NCI-H2081 treated with DMSO at 0.1 percent for 48 hours (cell line): ENCODE measurements at regions not wholly inside any gene's neighbourhood (a gene's known extent, or its start where the extent isn't known, plus 50 kb on each side); places are given as distances from the start of the nearest gene placed in this dataset.
"Not testable (repeated sequence)": the region's sequence is repeated elsewhere in the genome, so short reads cannot be mapped to it uniquely, and the experiment has no call there.

ENCODE experiments used
- DNase-seq: peaks from one replicate; lab custom pipeline; 2025; lab: John Stamatoyannopoulos, UW

GRCh38 chr13:80945328-80945727, 604.4 kb upstream of the SPRY2 start:
- DNase-seq, result no peak

- no peak for DNase-seq
These were observed 598.7 kb upstream of the SPRY2 start for GRCh38 chr13:80939581-80939980.

DNA sequence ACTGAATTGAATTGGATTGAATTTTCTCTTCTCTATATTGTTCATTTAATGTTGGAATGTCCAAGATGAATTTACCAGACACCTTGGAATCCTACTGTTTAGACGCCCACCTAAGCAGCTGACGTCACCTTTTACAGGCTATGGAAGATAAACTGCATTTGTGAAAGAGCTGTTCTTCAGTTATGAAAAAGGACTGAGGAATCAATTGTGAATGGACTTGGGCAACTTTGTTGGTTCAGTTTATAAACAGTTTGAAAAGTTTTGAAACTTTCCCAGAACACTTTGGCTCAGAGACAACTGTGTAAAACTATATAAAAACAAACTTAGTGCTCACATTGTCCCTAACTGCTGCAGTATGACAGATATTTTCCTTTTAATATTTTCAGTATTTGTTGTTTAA, 590.8 kb upstream of the SPRY2 start:
- no peak for DNase-seq

GRCh38 chr13:80931118-80931517, 590.2 kb upstream of the SPRY2 start:
- DNase-seq, result no peak

DNA sequence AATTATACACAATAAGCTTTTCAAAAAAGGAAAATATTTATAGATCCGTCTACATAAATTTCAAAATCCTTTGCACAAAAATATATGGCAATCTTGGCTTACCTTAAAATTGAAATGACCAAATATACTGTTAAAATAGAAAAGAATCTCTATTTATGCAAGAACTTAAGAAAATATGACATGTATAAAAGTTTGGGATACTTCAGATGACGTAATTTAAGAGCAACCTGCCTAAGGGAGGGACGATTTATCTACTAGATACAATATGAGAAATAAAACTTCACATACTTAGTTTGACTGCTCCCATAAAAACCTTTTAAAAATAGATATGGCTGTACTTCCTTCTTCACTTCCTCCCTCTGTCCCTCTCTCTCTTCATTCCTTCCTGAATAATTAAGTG, 587.3 kb upstream of the SPRY2 start:
- no peak for DNase-seq

GRCh38 chr13:80926024-80926423, 585.1 kb upstream of the SPRY2 start:
- DNase-seq, result not testable (repeated sequence)

GRCh38 chr13:80924596-80924995, 583.7 kb upstream of the SPRY2 start:
- DNase-seq, result no peak

GRCh38 chr13:80923907-80924306, 583.0 kb upstream of the SPRY2 start:
- no peak for DNase-seq

DNA sequence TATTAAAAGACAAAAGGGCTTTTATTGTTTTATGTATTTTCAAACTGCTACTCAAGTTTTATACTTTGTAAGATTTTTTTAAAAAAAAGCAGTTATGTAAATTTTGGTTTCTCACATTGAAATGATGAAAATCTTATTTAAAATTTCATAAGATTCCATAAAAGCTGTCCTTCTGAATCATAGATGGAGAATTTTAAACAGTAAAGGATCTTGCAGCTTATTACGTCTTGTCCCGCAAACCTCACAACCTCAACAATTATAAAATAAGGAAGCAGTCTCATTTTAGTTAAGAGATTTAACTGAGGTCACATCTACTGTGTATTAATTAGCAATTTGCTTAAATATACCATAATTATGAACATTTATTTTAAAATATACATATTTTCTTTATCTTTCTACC, 581.0 kb upstream of the SPRY2 start:
- no peak for DNase-seq

DNA sequence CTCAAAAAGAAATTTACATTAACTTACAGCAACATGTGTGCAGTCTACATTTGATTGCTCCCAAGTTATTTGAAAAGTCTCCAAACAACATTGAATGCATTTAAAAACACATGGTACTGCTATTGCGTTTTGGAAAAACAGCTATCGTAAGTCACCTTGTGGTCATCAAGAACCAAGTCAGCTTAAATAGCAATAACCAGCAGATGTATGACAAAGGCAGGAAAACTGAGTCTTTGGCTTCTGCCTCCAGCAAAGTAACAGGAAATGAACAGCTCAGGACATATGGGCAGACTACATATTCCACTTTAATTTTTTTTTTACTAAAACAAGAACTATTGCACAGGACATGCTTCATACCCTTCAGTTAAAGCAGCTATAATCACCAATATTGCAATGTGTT, 580.6 kb upstream of the SPRY2 start:
- DNase-seq, result no peak

GRCh38 chr13:80906860-80907259, 565.9 kb upstream of the SPRY2 start:
- no peak for DNase-seq

DNA sequence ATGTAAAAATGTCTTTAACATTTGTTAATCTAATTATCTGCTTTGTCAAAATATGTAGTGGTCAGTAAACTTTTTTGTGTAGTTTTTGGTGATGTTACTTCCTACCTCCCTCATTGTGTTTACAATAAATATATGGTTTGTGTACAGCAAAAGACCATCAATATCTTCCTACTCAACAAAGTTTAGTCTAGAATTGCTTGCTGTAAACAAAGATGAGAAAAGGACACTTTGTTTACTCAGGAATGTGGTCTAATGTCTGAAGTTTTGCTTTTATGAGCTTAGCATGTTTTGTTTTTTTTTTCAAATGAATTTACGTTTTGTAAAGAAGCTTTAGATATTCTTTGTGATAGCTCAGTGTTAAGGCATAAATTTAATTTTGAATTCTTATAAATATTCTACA, 563.5 kb upstream of the SPRY2 start:
- no peak for DNase-seq

GRCh38 chr13:80903911-80904310, 563.0 kb upstream of the SPRY2 start:
- no peak for DNase-seq

DNA sequence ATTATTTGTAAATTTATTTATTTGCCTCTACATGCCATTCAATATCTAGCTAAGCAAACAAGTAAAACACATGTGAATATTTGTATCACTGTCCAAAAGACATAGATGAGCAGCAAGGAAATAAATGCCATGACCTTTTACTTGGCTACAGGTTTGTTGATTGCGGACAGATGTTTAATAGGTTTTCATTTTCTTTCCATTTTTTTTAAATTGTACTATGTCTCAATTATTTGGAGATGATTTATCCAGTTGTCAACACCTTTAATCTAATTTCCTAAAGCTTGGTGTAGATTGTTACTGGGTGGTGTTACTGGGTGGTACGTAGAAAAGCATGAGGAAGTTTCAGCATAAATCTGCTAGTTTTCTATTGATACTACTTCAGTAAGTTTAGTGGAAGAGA, 560.6 kb upstream of the SPRY2 start:
- DNase-seq, result no peak

GRCh38 chr13:80901111-80901510, 560.2 kb upstream of the SPRY2 start:
- no peak for DNase-seq

DNA sequence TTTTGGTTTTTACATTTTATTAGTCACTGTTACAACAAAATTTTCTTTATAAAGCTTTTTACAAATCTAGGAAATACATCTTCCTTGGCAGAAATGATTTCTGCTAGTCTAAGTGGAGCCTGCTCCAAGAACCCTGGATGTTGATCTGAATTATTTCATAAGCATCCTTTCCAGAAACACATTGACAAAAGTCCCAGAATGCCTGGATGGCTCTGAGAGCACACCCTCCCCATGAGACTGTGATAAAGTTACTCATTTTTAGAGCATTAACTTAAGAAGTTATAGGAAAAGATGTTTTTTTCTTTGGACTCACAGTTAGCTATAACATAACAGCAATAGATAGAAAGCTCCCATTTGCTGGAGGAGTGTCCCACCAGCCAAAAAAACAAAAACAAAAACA, 559.6 kb upstream of the SPRY2 start:
- no peak for DNase-seq

GRCh38 chr13:80897641-80898040, 556.7 kb upstream of the SPRY2 start:
- not testable (repeated sequence) for DNase-seq

DNA sequence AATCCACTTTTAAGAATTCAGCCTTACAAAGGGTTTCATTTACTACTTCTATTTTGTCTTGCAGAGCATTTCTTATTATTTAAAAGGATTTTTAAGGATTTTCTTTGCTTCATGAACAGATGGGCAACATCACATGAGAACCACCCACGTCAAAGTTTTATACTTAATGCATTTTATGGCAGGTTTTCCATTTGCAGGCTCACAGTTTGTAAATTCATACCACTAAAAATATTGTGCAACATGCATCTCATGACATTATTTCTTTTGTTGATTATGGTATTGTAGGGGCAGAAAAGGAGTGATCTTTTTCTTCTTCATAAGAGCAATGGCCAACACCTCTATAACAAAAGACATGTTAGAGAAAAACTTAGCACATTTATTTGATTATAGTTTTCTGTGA, 554.0 kb upstream of the SPRY2 start:
- no peak for DNase-seq

DNA sequence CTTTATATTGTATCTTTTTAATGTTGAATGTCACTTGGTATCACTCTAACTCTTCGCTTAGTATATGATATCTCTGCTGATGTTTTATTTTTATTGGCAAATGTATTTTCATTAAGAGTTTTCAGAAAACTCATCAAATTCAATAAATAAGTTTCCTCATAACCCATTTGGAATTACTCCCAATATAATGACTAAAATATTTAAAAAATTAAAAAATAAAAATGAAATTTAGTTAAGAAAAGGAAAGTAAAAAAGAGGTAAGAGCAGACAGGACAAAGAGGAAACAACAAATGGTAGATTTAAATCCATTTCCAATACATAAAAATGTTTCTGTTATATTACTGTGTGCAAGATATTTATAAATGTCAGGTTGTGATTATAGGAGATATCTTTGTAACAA, 548.9 kb upstream of the SPRY2 start:
- DNase-seq, result no peak

DNA sequence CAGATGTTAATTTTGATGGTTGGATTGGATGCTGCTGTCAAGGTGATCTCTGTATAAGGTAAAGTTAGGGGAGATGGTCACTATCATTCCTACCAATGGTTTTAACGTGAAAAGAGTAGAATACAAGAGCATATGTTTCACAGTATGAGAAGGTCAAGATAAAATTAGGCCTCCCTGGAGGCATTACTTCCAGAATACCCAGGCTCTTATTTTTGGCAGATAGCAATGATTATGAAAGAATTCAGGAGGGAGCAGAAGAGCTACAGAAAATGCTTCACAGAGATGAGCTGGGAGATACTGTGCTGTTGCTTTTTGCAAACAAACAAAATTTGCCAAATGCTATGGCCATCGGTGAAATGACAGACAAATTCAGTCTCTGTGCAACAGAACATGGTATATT, 547.5 kb upstream of the SPRY2 start:
- DNase-seq, result no peak

DNA sequence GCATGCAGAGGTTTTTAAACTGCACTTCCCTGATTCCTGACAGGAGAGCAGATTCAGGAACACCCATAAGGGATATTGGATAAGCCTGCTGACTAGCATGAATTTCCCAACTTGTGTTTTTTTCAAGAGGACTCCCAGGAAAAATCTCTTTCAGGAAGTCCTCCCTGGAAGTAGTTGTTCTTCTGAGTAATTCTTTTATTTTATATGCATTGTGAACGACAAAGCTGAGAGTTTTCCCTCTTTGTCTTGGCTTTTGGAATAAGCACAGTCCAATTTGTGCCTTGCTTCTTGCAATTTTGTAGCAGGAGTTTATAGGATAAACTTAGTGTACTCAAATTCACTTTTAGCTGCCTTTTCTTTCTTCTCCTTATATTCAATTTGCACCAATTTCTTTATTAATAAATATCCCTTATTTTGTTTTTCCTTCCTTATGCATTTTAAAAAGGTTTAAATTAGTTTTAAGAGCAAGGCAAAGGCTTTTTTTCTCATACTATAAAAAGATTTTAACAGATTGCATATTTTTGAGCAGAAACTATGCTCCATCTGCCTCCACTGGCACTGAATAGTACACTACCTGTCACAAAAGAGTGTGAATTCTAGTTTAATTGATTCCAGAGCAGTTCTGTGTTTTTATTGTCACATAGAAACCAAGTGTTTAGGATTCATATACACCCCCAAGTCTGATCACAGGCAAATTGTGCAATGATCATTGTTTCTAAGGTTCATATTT, 543.3 kb upstream of the SPRY2 start:
- no peak for DNase-seq

DNA sequence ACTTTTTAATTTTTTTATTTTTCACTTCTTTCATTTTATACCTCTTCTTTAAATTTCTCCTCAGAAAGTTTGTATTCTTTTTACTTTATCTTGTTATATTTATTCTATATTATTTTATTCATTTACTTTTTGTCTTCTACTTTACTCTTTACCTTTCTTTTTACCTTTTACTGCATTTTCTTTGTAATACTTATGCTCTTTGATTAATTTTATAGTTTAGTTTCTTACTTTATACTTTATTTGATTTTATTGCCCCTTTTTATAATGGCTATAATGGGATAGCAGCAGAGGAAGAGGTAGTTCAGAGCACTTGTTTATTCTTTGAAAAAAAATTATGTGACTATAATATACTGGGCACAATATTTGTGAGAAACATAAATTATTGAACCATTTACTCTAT, 542.6 kb upstream of the SPRY2 start:
- no peak for DNase-seq

- no peak for DNase-seq
These were observed 541.1 kb upstream of the SPRY2 start for GRCh38 chr13:80881942-80882445.

- DNase-seq, result no peak
These were observed 540.6 kb upstream of the SPRY2 start for GRCh38 chr13:80881495-80881894.
